ENCODE measurements at regions not wholly inside any gene's neighbourhood (a gene's known extent, or its start where the extent isn't known, plus 50 kb on each side); places are given as distances from the start of the nearest gene placed in this dataset.

GRCh38 chr12:14243941-14244340 is 121.5 kb upstream of the ATF7IP start:
- TF ChIP-seq CTCF (optimal IDR thresholded peaks at IDR 0.05 in 1 of 3, IDR thresholded peaks at IDR 0.05 in 1 of 3, conservative IDR thresholded peaks at IDR 0.05 in 1 of 3; ENCODE audit: extremely low read depth in 1 of 3, insufficient read depth in 2 of 3, low read length in 3 of 3) (no peak), EZH2 (IDR thresholded peaks at IDR 0.05; ENCODE audit: low read length) (no peak)
- Histone ChIP-seq H3K27me3 (ENCODE audit: control insufficient read depth, extremely low read depth, insufficient read depth, low read length) (no peaks in the 10 kb centered on the region), H3K4me1 (ENCODE audit: control insufficient read depth, extremely low read depth, insufficient read depth, low read length) (peaks cover 16% of the 10 kb centered on the region), H3K36me3 (ENCODE audit: control insufficient read depth in 2 of 2, extremely low read depth in 1 of 2, insufficient read depth in 2 of 2, low read length in 2 of 2) (no peaks in the 10 kb centered on the region), H3K9me3 (ENCODE audit: control insufficient read depth, low read depth, low read length) (peaks cover 3% of the 10 kb centered on the region), H3K9me1 (ENCODE audit: control insufficient read depth, extremely low read depth, insufficient read depth, low read length) (no peaks in the 10 kb centered on the region), H2AFZ (ENCODE audit: control insufficient read depth, low read length) (no peak overlapping the region), H3K27ac (ENCODE audit: control insufficient read depth, insufficient read depth, low read length) (no peak overlapping the region), H3K4me2 (ENCODE audit: control insufficient read depth, extremely low read depth, insufficient read depth, low read depth, low read length) (no peak overlapping the region), H3K9ac (ENCODE audit: control insufficient read depth, extremely low read depth, insufficient read depth, low read length) (no peak overlapping the region), H4K20me1 (ENCODE audit: control insufficient read depth, extremely low read depth, insufficient read depth, low read length) (no peaks in the 10 kb centered on the region), H3K79me2 (ENCODE audit: control insufficient read depth, insufficient read depth, low read length) (no peaks in the 10 kb centered on the region), H3K4me3 (ENCODE audit: control insufficient read depth in 2 of 3, extremely low read depth in 1 of 3, insufficient read depth in 2 of 3, low read depth in 1 of 3, low read length in 3 of 3) (no peak overlapping the region)
- DNase-seq (ENCODE audit: low read depth, low spot score) (no peak), FAIRE-seq (no peak)
- dilution Hi-C loops (cut with MboI; ENCODE audit: extremely low pct_ligation_motif_present, low sequenced_read_pairs) = no loop called here

GRCh38 chr12:14244876-14245669 is 120.4 kb upstream of the ATF7IP start:
- no peak overlapping the region for H3K4me3 ChIP-seq (ENCODE audit: control insufficient read depth in 2 of 3, extremely low read depth in 1 of 3, insufficient read depth in 2 of 3, low read depth in 1 of 3, low read length in 3 of 3)
- peaks cover 6% of the 10 kb centered on the region for H3K4me1 ChIP-seq (ENCODE audit: control insufficient read depth, extremely low read depth, insufficient read depth, low read length)
- no peaks in the 10 kb centered on the region for H3K27me3 ChIP-seq (ENCODE audit: control insufficient read depth, extremely low read depth, insufficient read depth, low read length)
- H3K36me3 ChIP-seq (ENCODE audit: control insufficient read depth in 2 of 2, extremely low read depth in 1 of 2, insufficient read depth in 2 of 2, low read length in 2 of 2) = no peaks in the 10 kb centered on the region
- no peaks in the 10 kb centered on the region for H3K79me2 ChIP-seq (ENCODE audit: control insufficient read depth, insufficient read depth, low read length)
- no peak overlapping the region for H3K9ac ChIP-seq (ENCODE audit: control insufficient read depth, extremely low read depth, insufficient read depth, low read length)
- peaks cover 3% of the 10 kb centered on the region for H3K9me3 ChIP-seq (ENCODE audit: control insufficient read depth, low read depth, low read length)
- dilution Hi-C loops (cut with MboI; ENCODE audit: extremely low pct_ligation_motif_present, low sequenced_read_pairs) = no loop called here
- H3K27ac ChIP-seq (ENCODE audit: control insufficient read depth, insufficient read depth, low read length) = no peak overlapping the region
- H4K20me1 ChIP-seq (ENCODE audit: control insufficient read depth, extremely low read depth, insufficient read depth, low read length) = no peaks in the 10 kb centered on the region
- no peaks in the 10 kb centered on the region for H3K9me1 ChIP-seq (ENCODE audit: control insufficient read depth, extremely low read depth, insufficient read depth, low read length)
- DNase-seq (ENCODE audit: low read depth, low spot score) = no peak
- TF ChIP-seq CTCF (optimal IDR thresholded peaks at IDR 0.05 in 1 of 3, IDR thresholded peaks at IDR 0.05 in 1 of 3, conservative IDR thresholded peaks at IDR 0.05 in 1 of 3; ENCODE audit: extremely low read depth in 1 of 3, insufficient read depth in 2 of 3, low read length in 3 of 3) (no peak), EZH2 (IDR thresholded peaks at IDR 0.05; ENCODE audit: low read length) (no peak)
- FAIRE-seq = no peak
- no peak overlapping the region for H3K4me2 ChIP-seq (ENCODE audit: control insufficient read depth, extremely low read depth, insufficient read depth, low read depth, low read length)
- H2AFZ ChIP-seq (ENCODE audit: control insufficient read depth, low read length) = no peak overlapping the region
